B cell (primary cell): ENCODE measurements at regions not wholly inside any gene's neighbourhood (a gene's known extent, or its start where the extent isn't known, plus 50 kb on each side); places are given as distances from the start of the nearest gene placed in this dataset.

Source experiments
- ATAC-seq: fragments of 200-7000 bp; cut with Tn5 transposase; one replicate; pipeline ENCODE4 v1.10.0; 2021; ENCODE audit warnings: low read depth, mild to moderate bottlenecking, moderate number of reproducible peaks, moderate library complexity
- CTCF ChIA-PET: fragments of 350-600 bp; sonication (Branson Sonifier 250); formaldehyde crosslinking; loops from one replicate; lab custom pipeline; 2021; ENCODE audit warnings: antibody characterized with exemption, inconsistent platforms; lab: Charles Lee
- POLR2A ChIA-PET: fragments of 350-600 bp; sonication (Branson Sonifier 250); formaldehyde crosslinking; loops from one replicate; lab custom pipeline; 2021; ENCODE audit warnings: antibody characterized with exemption; lab: Charles Lee
- DNase-seq: peaks from one replicate; pipeline ENCODE4 v3.0.0; 2013
- H2AFZ ChIP-seq: 2 replicates; pipeline ENCODE4 v1.6.1; 2012; ENCODE audit warnings: mild to moderate bottlenecking, low read depth, low read length; ENCODE audit not compliant: insufficient read depth, poor library complexity, severe bottlenecking
- H3K27ac ChIP-seq, 2 donors: 1 replicate in 1 of 2; 2 replicates in 1 of 2; pipeline ENCODE4 v1.5.1; 2012 to 2013; ENCODE audit warnings: low read length in 2 of 2, mild to moderate bottlenecking in 2 of 2, moderate library complexity in 1 of 2
- H3K27me3 ChIP-seq, 4 experiments: fragments of 200-600 bp in 1 of 4; sonication (generic) in 1 of 4; replicated peaks in 1 of 4; 1 replicate in 2 of 4; 2 replicates in 2 of 4; pipeline versions ENCODE4 v1.6.1 to v1.7.0; 2013 to 2016; ENCODE audit warnings: low read length in 3 of 4, mild to moderate bottlenecking in 2 of 4, mixed read lengths in 1 of 4, moderate library complexity in 1 of 4; ENCODE audit not compliant: insufficient read depth in 4 of 4, control insufficient read depth in 3 of 4; ENCODE audit errors: control extremely low read depth in 1 of 4
- H3K36me3 ChIP-seq, 2 experiments: replicated peaks in 1 of 2; 1 replicate in 1 of 2; 2 replicates in 1 of 2; pipeline versions ENCODE4 v1.6.1 to v1.7.1; 2013; ENCODE audit warnings: low read length in 1 of 2; ENCODE audit not compliant: insufficient read depth in 2 of 2, control insufficient read depth in 1 of 2; ENCODE audit errors: control extremely low read depth in 1 of 2, extremely low read depth in 1 of 2
- H3K4me1 ChIP-seq, 2 donors: fragments of 200-600 bp in 1 of 2; sonication (generic) in 1 of 2; 1 replicate in 1 of 2; 2 replicates in 1 of 2; pipeline versions ENCODE4 v1.5.1 to v1.6.1; 2013 to 2017; ENCODE audit warnings: low read length in 2 of 2; ENCODE audit not compliant: control insufficient read depth in 2 of 2, insufficient read depth in 2 of 2
- H3K4me2 ChIP-seq: replicated peaks from 2 replicates; pipeline ENCODE3; 2012; ENCODE audit warnings: mild to moderate bottlenecking, low read depth, low read length; ENCODE audit not compliant: poor library complexity, severe bottlenecking
- H3K4me3 ChIP-seq, 5 experiments: fragments of 200-600 bp in 1 of 5; sonication (generic) in 1 of 5; 1 replicate in 3 of 5; 2 replicates in 2 of 5; pipeline versions ENCODE4 v1.5.1 to v1.7.0; 2011 to 2016; ENCODE audit warnings: low read length in 4 of 5, mild to moderate bottlenecking in 4 of 5, low read depth in 2 of 5, control low read depth in 1 of 5, moderate library complexity in 1 of 5; ENCODE audit not compliant: insufficient read depth in 1 of 5; ENCODE audit errors: control extremely low read depth in 1 of 5, extremely low read depth in 1 of 5
- H3K79me2 ChIP-seq: fragments of 200-600 bp; sonication (generic); one replicate; pipeline ENCODE4 v1.6.0; 2016; ENCODE audit warnings: low read length; ENCODE audit not compliant: control insufficient read depth, insufficient read depth
- H3K9ac ChIP-seq: fragments of 200-600 bp; sonication (generic); 2 replicates; pipeline ENCODE4 v1.6.1; 2017; ENCODE audit warnings: mild to moderate bottlenecking, low read length, moderate library complexity
- H3K9me3 ChIP-seq, 3 donors: one replicate each; pipeline versions ENCODE4 v1.6.1 to v1.7.1; 2013; ENCODE audit warnings: low read length in 2 of 3; ENCODE audit not compliant: control insufficient read depth in 2 of 3, insufficient read depth in 1 of 3; ENCODE audit errors: control extremely low read depth in 1 of 3
- H4K20me1 ChIP-seq: 2 replicates; pipeline ENCODE4 v1.6.0; 2012; ENCODE audit warnings: mild to moderate bottlenecking, low read length; ENCODE audit not compliant: insufficient read depth, control insufficient read depth, poor library complexity, severe bottlenecking
- H3K27ac Mint-ChIP-seq: one replicate; pipeline ENCODE4 v1.8.0; 2021; ENCODE audit warnings: mixed read lengths
- H3K27me3 Mint-ChIP-seq: one replicate; pipeline ENCODE4 v1.8.0; 2021; ENCODE audit warnings: mixed read lengths
- H3K4me1 Mint-ChIP-seq: one replicate; pipeline ENCODE4 v1.8.0; 2021; ENCODE audit warnings: mixed read lengths
- H3K4me3 Mint-ChIP-seq: one replicate; pipeline ENCODE4 v1.8.0; 2021; ENCODE audit warnings: mixed read lengths
- H3K9me3 Mint-ChIP-seq: one replicate; pipeline ENCODE4 v1.8.0; 2022; ENCODE audit warnings: mixed read lengths; ENCODE audit not compliant: insufficient read depth
- EZH2 ChIP-seq: IDR thresholded peaks from 2 replicates; pipeline ENCODE4 v1.6.1; 2012; ENCODE audit warnings: borderline replicate concordance, low read depth, mild to moderate bottlenecking, moderate library complexity, low read length; ENCODE audit not compliant: insufficient read depth, poor library complexity, severe bottlenecking
- WGBS: methylation state at CpG from one replicate; pipeline ENCODE4 v1.1.5; 2013; ENCODE audit warnings: missing lambda C conversion rate; ENCODE audit not compliant: insufficient coverage; 5-methylcytosine and 5-hydroxymethylcytosine counted together
- intact Hi-C: fragments of 100-400 bp; cut with micrococcal nuclease; formaldehyde crosslinking; loops from one replicate; pipeline ENCODE4 v1.10.0; 2022
- TF ChIP-seq, protein P1 (sequence below): fragments of 200-600 bp; IDR thresholded peaks from one replicate; pipeline ENCODE4 v1.8.0; 2022; ENCODE audit warnings: antibody characterized with exemption, mild to moderate bottlenecking

DNA sequence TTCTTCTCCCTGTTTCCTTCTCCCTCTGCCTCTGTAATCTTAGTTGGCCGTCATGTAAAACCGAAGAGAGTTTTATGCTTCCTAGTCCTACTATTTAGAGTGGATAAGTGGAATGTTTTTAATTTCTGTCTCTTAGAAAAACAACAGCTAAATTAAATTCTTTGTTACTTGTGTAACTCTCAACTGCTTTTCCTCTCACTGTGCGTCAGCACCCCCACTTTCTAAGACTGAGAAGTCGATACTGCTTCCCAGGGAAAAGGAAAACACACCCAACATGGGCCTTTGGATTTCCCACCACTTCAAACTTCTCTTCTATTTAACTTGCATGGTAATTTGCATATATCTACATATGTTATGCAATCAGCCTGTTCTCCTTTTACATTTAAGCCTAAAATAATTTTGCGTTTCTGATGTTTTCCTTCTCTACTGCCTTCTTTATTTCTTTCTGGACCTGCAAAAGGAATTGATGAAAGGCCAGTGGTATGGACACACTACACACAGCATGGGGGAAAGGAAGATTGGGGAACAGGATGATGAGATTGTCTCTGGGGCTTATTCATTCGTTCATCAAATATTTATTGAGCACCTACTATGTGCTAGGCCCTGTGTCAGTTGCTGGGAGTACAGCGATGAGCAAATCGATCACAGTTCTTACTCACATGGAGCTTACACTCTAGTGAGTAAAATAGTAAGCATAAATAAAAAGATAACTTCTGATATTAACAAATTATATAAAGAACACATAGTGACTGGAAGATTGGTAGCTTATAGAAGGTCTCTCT, 52.5 kb upstream of the CTNNA1 start:
- POLR2A ChIA-PET: no interaction called here
- intact Hi-C loops: no loop called here
- Histone ChIP-seq H3K9ac (no peak overlapping the region), H3K4me2 (no peak overlapping the region), H4K20me1 (no peaks in the 10 kb centered on the region), H2AFZ (no peak overlapping the region), H3K27ac (no peak overlapping the region), H3K4me3 (no peak overlapping the region), H3K27me3 (peaks cover 0 to 17% (median 5%) of the 10 kb centered on the region in 4 experiments), H3K36me3 (no peaks in the 10 kb centered on the region), H3K79me2 (no peaks in the 10 kb centered on the region), H3K9me3 (no peaks in the 10 kb centered on the region), H3K4me1 (no peaks in the 10 kb centered on the region)
- CTCF ChIA-PET: interaction anchor here (0.5 kb wide), 2 partner anchors 121 to 240 kb away, joined by 3 to 5 read pairs; no protein-coding TSS in a partner anchor
- peaks cover 37% of the 10 kb centered on the region for H3K27me3 Mint-ChIP-seq
- ATAC-seq: no peak
- H3K27ac Mint-ChIP-seq: no peak overlapping the region
- H3K4me1 Mint-ChIP-seq: no peaks in the 10 kb centered on the region
- no peak overlapping the region for H3K4me3 Mint-ChIP-seq
- TF ChIP-seq EZH2: no peak
- TF ChIP-seq, protein P1, sequence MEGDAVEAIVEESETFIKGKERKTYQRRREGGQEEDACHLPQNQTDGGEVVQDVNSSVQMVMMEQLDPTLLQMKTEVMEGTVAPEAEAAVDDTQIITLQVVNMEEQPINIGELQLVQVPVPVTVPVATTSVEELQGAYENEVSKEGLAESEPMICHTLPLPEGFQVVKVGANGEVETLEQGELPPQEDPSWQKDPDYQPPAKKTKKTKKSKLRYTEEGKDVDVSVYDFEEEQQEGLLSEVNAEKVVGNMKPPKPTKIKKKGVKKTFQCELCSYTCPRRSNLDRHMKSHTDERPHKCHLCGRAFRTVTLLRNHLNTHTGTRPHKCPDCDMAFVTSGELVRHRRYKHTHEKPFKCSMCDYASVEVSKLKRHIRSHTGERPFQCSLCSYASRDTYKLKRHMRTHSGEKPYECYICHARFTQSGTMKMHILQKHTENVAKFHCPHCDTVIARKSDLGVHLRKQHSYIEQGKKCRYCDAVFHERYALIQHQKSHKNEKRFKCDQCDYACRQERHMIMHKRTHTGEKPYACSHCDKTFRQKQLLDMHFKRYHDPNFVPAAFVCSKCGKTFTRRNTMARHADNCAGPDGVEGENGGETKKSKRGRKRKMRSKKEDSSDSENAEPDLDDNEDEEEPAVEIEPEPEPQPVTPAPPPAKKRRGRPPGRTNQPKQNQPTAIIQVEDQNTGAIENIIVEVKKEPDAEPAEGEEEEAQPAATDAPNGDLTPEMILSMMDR: no peak
- H3K9me3 Mint-ChIP-seq: no peaks in the 10 kb centered on the region
- WGBS: 90% methylated on average over 2 of the region's 8 CpGs
- DNase-seq: no peak

DNA sequence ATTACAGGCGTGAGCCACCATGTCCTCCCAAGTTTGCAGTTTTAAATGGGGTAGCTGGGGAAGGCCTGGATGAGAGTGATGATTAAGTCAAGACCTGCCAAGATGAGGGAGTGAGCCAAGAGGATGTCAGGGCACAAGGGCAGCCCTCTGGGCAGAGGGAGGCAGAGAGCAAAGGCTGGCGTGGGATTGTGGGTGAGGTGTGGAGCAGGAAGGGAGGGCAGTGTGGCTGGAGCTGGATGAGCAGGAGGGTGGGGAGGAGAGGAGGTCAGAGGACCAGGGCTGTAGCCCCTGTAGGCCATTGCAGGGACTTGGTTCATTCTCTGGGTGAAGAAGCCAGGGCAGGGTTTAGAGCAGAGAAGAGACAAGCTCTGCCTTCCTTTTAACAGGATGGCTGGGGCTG, 53.7 kb upstream of the CTNNA1 start:
- Histone ChIP-seq H3K9me3 (no peaks in the 10 kb centered on the region), H3K27me3 (peaks cover 0 to 19% (median 5%) of the 10 kb centered on the region in 4 experiments), H4K20me1 (no peaks in the 10 kb centered on the region), H3K4me1 (no peaks in the 10 kb centered on the region), H2AFZ (no peak overlapping the region), H3K79me2 (no peaks in the 10 kb centered on the region), H3K27ac (no peak overlapping the region), H3K9ac (no peak overlapping the region), H3K36me3 (no peaks in the 10 kb centered on the region), H3K4me3 (no peak overlapping the region), H3K4me2 (no peak overlapping the region)
- Mint-ChIP-seq H3K27me3 (peaks cover 30% of the 10 kb centered on the region), H3K27ac (no peak overlapping the region), H3K4me1 (no peaks in the 10 kb centered on the region), H3K9me3 (no peaks in the 10 kb centered on the region), H3K4me3 (no peak overlapping the region)
- intact Hi-C loops: no loop called here
- CTCF ChIA-PET: no interaction called here
- TF ChIP-seq, protein P1: no peak
- TF ChIP-seq EZH2: no peak
- 86% methylated on average over 2 of the region's 2 CpGs for WGBS
- DNase-seq: no peak
- POLR2A ChIA-PET: no interaction called here
- ATAC-seq: no peak
